Activated T-cell treated with anti-CD3 and anti-CD28 coated beads for 24 hours (primary cell): ENCODE measurements at regions not wholly inside any gene's neighbourhood (a gene's known extent, or its start where the extent isn't known, plus 50 kb on each side); places are given as distances from the start of the nearest gene placed in this dataset.
"Not testable (repeated sequence)": the region's sequence is repeated elsewhere in the genome, so short reads cannot be mapped to it uniquely, and the experiment has no call there.

Experiments
- DNase-seq: peaks from one replicate; pipeline ENCODE4 v3.0.0-alpha.2; 2020; ENCODE audit warnings: low read depth

DNA sequence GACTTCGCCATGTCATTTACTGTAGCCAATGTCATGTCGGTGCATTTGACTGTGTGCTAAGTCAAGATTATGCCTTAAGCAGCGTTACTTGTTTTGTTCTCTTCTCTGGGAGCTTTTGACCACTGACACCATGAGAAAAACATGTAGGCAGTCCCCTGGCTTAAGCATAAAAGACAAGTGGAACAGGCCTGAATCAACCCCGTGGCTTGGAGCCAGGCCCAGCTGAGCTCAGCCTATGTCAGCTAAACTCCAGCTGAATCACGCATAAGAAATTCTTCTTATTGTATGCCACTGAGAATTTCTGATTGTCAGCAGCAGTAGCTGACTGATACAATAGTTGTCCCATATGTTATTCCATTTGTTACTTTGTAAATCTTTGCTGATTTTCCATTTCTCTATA, 261.9 kb downstream of the CBLL2 start:
- DNase-seq, result no peak

- no peak for DNase-seq
These were observed 264.1 kb downstream of the CBLL2 start for GRCh38 chrX:22536746-22537304.

- no peak for DNase-seq
These were observed 265.9 kb downstream of the CBLL2 start for GRCh38 chrX:22538580-22538979.

- no peak for DNase-seq
These were observed 269.2 kb downstream of the CBLL2 start for GRCh38 chrX:22541926-22542325.

DNA sequence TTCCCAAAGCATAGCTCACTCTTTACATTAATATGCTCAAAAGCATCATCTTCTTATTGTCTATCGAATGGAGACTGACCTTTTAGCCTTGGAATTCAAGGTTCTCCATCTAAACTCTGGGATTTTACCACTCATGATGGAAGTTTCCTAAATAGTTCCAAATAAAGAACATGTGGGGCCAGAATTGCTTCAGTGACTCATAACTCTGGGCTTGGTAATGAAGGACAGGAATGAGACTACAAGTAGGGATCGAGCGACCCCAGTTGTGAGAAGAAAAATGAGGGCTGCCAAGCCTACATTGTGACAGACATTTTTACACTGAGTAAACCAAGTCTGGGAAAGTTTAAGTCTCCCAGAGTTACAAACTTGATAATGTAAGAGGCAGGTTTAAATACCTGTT, 269.9 kb downstream of the CBLL2 start:
- no peak for DNase-seq

- no peak for DNase-seq
These were observed 286.8 kb downstream of the CBLL2 start for GRCh38 chrX:22559506-22559905.

GRCh38 chrX:22575161-22575845, 302.6 kb downstream of the CBLL2 start:
- DNase-seq, result no peak

DNA sequence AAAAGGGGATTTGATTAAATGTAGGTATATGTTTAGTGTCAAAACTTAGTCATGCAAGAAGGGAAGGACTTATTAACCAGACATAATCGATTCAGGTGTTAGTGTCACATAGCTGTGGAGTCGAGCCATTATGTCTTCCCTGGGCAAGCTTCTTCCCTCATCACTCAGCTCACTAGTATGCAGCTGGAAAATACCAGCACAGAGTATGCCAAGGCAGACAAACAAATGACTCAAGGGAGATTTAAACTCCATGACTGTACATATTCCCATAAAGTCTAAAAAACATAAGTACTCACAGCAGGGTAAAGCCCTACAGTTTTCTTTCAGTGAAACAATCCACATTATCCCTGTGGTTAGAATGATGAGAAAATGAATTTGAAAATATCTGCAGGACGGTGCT, 304.5 kb downstream of the CBLL2 start:
- no peak for DNase-seq

GRCh38 chrX:22585831-22586230, 313.1 kb downstream of the CBLL2 start:
- no peak for DNase-seq

- no peak for DNase-seq
These were observed 317.1 kb downstream of the CBLL2 start for GRCh38 chrX:22589845-22590244.

GRCh38 chrX:22594766-22595165, 322.1 kb downstream of the CBLL2 start:
- no peak for DNase-seq

- DNase-seq, result no peak
These were observed 330.3 kb downstream of the CBLL2 start for GRCh38 chrX:22603060-22603459.

DNA sequence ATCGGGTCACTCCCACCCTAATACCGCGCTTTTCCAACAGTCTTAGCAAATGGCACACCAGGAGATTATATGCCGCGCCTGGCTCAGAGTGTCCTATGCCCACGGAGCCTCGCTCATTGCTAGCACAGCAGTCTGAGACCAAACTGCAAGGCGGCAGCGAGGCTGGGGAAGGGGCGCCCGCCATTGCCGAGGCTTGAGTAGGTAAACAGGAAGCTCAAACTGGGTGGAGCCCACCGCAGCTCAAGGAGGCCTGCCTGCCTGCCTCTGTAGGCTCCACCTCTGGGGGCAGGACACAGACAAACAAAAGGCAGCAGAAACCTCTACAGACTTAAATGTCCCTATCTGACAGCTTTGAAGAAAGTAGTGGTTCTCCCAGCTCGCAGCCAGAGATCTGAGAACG, 336.7 kb downstream of the CBLL2 start:
- not testable (repeated sequence) for DNase-seq

DNA sequence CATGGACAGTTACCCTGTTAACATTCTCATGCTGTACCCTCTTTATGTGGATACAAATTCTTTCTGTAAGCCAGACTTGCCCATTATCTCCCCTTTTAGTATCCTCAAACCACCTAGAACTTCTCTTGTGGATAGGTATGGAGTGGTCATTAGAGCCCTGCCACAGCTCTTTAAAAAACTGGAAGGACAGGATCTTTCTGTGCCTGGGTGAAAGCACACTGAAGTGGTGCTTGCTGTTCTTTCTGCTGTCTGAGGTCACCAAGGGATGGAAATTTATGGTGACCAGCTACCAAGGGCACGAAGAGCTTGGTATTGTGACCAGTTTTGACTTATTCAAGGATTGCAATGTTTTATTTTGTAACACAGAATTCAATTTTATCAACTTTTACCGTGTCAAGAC, 344.2 kb downstream of the CBLL2 start:
- no peak for DNase-seq

DNA sequence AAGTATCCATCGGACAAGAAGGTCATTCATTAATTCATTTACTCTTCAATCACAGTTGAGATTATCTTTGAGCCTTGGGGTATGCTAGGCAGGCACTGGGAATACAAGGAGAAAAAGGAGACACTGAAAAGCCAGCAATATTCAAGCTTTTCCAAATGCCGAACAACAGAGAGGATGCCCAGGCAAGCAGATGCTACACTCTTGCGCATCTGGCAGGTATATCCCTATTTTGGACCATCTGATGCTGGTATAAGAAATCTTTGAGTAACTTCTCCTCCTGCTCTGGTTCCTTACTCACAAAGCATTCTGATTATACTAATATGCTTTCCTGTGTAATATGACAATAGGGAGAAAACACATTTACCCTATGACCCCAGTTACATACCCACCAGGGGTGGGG, 354.9 kb downstream of the CBLL2 start:
- DNase-seq, result no peak

DNA sequence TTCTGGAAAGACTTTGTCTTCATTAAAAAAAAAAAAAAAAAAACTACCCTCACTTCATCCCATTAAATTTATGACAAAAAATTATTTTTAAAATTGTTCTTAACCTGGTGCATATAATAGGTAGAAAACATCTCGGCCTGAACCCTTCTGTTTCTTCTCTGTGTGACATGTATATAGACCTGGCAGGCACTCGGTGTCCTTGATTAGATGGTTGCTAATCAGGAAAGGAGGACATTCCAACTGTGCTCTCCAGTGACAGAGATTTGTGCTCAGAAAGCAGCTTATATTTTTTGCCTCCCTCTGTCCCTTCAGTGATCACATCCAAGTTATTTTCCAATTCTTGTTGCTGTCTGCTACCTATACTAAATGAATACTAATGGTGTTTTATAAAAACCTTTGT, 355.6 kb downstream of the CBLL2 start:
- no peak for DNase-seq

GRCh38 chrX:22629105-22629725, 356.5 kb downstream of the CBLL2 start:
- no peak for DNase-seq

- no peak for DNase-seq
These were observed 361.4 kb downstream of the CBLL2 start for GRCh38 chrX:22634083-22634482.

DNA sequence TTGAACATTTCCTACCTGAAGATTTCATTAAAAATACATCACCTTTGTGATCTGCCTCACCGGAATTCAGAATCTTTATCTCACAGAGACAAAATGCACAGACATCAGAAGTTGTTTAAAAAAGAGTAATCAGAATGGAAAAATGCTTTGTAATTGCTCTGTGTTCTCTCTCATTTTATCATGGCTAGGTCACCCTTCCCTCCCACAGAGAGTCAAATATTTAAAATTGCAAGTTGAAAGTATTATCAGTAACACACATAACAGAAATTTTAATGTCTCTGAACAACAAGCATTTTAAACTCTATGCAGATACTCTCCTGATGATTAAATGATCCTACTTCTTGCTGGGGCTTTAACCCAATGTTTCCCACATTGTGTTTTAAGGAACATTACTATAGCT, 362.0 kb downstream of the CBLL2 start:
- no peak for DNase-seq

DNA sequence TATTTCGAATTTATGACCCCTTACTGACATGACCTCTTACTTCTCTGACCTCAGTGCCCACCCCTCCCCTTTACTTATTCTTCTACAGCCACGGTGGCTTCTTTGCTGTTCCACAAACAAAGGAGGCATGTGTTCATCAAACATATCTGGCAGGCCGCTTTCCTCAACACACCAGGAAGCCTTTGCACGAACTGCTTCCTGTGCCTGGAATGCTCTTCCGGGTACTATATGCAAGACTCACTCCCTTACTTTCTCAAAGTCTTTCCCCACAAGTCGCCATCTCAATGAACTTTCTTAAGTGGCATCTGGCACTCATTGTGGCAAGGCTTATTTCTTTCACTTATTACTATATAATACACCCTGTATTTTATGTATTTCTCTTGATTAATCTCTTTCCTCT, 351.5 kb upstream of the DDX53 start:
- DNase-seq, result no peak

DNA sequence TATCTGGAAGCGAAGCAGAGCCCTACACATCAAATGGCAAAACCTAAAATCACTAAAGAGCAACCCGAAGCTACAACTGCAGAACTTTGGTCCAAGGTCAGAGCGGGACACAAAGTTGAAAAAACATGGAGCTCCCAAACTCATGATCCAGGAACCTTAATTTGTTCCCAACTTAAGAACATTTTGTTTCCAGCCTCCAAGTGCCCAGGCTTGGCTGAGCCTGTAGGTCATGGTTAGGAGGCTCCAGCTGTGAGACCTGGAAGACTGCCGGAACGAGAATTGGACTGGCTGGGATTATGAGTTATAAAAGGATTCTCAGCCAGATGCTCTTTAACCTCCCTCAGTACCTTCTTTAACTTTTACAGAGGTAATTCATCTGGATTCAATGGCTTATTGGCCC, 349.1 kb upstream of the DDX53 start:
- no peak for DNase-seq

DNA sequence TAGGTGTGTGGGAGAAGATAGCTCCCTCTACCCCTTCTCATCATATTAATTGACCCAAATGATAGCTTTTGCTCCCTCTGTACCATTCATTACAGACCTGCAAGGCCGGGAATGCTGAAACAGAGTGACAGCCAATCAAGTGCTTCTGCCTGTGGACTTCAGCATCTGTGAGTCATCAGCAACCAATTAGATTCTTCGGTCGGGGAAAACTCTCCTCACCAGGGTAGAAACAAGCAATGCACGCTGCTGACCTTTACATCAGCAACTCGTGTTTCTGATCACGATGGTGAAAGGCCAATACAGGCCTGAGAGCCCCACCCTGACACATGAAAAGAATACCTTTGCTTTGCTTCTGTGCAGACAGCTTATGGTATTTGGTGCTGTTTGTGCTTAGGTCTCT, 347.2 kb upstream of the DDX53 start:
- DNase-seq, result no peak

DNA sequence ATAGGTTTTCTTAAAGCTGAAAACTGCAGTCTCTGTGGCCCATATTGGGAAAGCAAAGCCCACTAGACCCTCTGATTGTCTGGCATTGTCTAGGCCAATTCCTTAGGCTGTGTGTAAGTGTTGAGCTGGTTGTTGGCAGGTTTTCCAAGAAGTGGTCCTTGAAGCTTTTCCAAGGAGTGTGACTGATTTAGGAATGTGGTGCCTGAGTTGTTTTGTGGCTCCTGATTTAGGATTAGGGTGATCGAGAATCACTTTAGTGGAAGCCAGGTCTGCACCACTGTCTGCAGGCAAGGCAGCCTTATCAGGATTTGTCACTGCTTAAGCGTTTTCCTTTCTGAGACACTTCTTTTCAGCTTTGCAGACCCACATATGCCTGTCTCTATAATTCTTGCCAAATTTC, 339.0 kb upstream of the DDX53 start:
- DNase-seq, result no peak

DNA sequence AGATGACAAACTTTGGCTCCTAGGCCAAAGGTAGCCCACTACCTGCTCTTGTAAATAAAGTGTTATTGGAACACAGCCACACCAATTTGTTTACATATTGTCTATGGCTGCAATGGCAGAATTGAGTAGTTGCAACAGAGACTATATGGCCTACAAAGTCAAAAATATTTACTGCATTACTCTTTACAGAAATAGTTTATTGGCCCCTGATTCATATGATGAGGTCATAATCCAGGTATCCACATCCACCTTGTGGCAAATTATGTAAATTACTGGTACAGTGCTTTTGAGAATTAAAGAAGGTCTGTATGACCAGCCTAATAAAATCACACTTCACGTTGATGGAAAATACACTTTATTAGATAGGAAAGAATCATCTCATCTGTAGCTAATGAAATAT, 337.0 kb upstream of the DDX53 start:
- no peak for DNase-seq
